AG08395 (cell line): ENCODE measurements at regions not wholly inside any gene's neighbourhood (a gene's known extent, or its start where the extent isn't known, plus 50 kb on each side); places are given as distances from the start of the nearest gene placed in this dataset.
"Not testable (repeated sequence)": the region's sequence is repeated elsewhere in the genome, so short reads cannot be mapped to it uniquely, and the experiment has no call there.

Experiments used
- DNase-seq: peaks from one replicate; pipeline ENCODE4 v3.0.0; 2012; ENCODE audit warnings: mixed read lengths, low spot score

GRCh38 chr2:121132762-121133107 is 152.3 kb downstream of the TFCP2L1 start:
- DNase-seq: no peak

GRCh38 chr2:121133551-121134319 is 151.3 kb downstream of the TFCP2L1 start:
- no peak for DNase-seq

- no peak for DNase-seq
Observed at GRCh38 chr2:121134728-121135127, 150.3 kb downstream of the TFCP2L1 start.

- no peak for DNase-seq
Observed at GRCh38 chr2:121135168-121135853, 149.7 kb downstream of the TFCP2L1 start.

- no peak for DNase-seq
Observed at GRCh38 chr2:121136323-121136722, 148.7 kb downstream of the TFCP2L1 start.

- DNase-seq: no peak
Observed at GRCh38 chr2:121137571-121137970, 147.4 kb downstream of the TFCP2L1 start.

GRCh38 chr2:121140734-121141133 is 144.3 kb downstream of the TFCP2L1 start:
- DNase-seq: no peak

GRCh38 chr2:121142452-121142851 is 142.6 kb downstream of the TFCP2L1 start:
- no peak for DNase-seq

GRCh38 chr2:121144111-121144510 is 140.9 kb downstream of the TFCP2L1 start:
- no peak for DNase-seq

- no peak for DNase-seq
Observed at GRCh38 chr2:121146630-121147029, 138.4 kb downstream of the TFCP2L1 start.

- no peak for DNase-seq
Observed at GRCh38 chr2:121147766-121148165, 137.2 kb downstream of the TFCP2L1 start.

- no peak for DNase-seq
Observed at GRCh38 chr2:121148481-121148880, 136.5 kb downstream of the TFCP2L1 start.

- no peak for DNase-seq
Observed at GRCh38 chr2:121149384-121149783, 135.6 kb downstream of the TFCP2L1 start.

- no peak for DNase-seq
Observed at GRCh38 chr2:121150126-121150525, 134.9 kb downstream of the TFCP2L1 start.

- DNase-seq: no peak
Observed at GRCh38 chr2:121150713-121151112, 134.3 kb downstream of the TFCP2L1 start.

- DNase-seq: no peak
Observed at GRCh38 chr2:121151311-121152109, 133.5 kb downstream of the TFCP2L1 start.

GRCh38 chr2:121152861-121153260 is 132.1 kb downstream of the TFCP2L1 start:
- no peak for DNase-seq

- DNase-seq: no peak
Observed at GRCh38 chr2:121153516-121153915, 131.5 kb downstream of the TFCP2L1 start.

GRCh38 chr2:121155502-121156056 is 129.4 kb downstream of the TFCP2L1 start:
- DNase-seq: no peak

- DNase-seq: not testable (repeated sequence)
Observed at GRCh38 chr2:121157481-121157880, 127.5 kb downstream of the TFCP2L1 start.

- DNase-seq: no peak
Observed at GRCh38 chr2:121159291-121160071, 125.5 kb downstream of the TFCP2L1 start.

- no peak for DNase-seq
Observed at GRCh38 chr2:121160366-121160765, 124.6 kb downstream of the TFCP2L1 start.
